C4-2B (cell line): ENCODE measurements at regions not wholly inside any gene's neighbourhood (a gene's known extent, or its start where the extent isn't known, plus 50 kb on each side); places are given as distances from the start of the nearest gene placed in this dataset.

Experiments used
- H3K27ac ChIP-seq: fragments of 450-650 bp; 2 replicates; pipeline ENCODE4 v1.5.1; 2017
- ZFX ChIP-seq: fragments of 450-650 bp; IDR thresholded peaks from 2 replicates; pipeline ENCODE4 v1.6.1; 2017
- TF ChIP-seq, protein P1 (sequence below): fragments of 450-650 bp; conservative IDR thresholded peaks from 2 replicates; pipeline ENCODE4 v1.5.1; 2017; ENCODE audit warnings: mild to moderate bottlenecking

DNA sequence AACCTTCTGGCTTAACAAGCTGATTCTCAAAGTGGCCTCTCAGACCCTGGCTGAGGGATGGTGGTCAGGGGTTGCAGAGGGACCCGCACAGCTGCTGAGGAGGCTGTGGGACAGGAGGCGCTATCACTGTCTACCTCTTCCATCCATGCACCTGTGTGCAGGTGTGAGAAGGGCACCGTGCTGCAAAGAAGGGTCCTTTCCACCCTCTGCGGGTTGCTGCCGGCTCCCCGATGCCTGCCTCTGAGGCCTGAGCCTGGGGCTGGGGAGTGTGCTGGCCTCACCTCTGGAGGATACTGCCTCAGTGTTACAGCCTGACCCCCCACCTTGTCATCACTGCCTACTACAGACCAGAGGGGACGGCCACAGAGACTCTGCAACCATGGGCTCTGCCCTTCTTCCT, 66.1 kb upstream of the B3GAT1 start:
- TF ChIP-seq, protein P1, sequence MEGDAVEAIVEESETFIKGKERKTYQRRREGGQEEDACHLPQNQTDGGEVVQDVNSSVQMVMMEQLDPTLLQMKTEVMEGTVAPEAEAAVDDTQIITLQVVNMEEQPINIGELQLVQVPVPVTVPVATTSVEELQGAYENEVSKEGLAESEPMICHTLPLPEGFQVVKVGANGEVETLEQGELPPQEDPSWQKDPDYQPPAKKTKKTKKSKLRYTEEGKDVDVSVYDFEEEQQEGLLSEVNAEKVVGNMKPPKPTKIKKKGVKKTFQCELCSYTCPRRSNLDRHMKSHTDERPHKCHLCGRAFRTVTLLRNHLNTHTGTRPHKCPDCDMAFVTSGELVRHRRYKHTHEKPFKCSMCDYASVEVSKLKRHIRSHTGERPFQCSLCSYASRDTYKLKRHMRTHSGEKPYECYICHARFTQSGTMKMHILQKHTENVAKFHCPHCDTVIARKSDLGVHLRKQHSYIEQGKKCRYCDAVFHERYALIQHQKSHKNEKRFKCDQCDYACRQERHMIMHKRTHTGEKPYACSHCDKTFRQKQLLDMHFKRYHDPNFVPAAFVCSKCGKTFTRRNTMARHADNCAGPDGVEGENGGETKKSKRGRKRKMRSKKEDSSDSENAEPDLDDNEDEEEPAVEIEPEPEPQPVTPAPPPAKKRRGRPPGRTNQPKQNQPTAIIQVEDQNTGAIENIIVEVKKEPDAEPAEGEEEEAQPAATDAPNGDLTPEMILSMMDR = no peak
- TF ChIP-seq ZFX = no peak

DNA sequence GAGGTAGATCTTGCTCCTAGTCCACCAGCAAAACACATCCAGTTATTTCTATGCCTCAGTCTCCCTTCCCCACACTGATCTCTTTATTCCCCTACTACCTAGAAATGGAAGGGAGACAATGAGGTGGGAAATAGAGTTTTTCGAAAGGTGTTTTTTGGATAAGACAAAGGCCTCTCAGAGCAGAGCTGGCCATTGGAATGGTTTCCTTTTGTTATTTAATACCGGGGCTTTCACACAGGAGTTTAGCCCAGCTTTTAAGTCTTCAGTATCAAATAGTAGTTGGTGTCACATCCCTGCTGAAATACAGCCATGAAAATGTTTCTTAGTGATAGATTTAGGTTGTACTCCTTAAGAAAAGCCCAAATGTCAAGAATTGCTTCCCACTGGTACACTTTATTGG, 65.4 kb upstream of the B3GAT1 start:
- no peak overlapping the region for H3K27ac ChIP-seq
- TF ChIP-seq, protein P1 = no peak
- no peak for TF ChIP-seq ZFX

More for the DNA sequence above, 66.1 kb upstream of the B3GAT1 start:
- no peak overlapping the region for H3K27ac ChIP-seq

GRCh38 chr11:134476435-134477021, 64.5 kb upstream of the B3GAT1 start:
- TF ChIP-seq, protein P1 = no peak
- TF ChIP-seq ZFX = no peak
- no peak overlapping the region for H3K27ac ChIP-seq

GRCh38 chr11:134475951-134476350, 63.9 kb upstream of the B3GAT1 start:
- no peak overlapping the region for H3K27ac ChIP-seq

DNA sequence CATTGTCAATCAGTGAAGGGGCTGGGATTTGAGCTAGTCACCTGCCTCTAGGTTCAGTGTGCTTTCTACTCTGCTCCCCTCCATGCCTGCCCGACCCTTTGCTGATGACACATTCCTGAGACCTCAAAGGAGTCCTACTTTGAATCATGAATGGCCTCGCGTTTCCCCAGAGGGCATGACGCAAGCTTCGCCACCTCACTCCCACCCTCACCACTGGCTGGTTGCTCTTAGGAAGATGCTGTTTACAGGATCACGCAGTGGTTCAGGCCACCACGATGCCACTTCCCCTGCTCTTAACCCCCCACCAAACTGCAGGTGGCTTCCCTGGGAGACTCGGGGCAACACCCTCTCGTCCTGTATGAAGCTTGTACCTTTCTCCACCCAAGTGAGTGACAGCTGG, 62.9 kb upstream of the B3GAT1 start:
- H3K27ac ChIP-seq = no peak overlapping the region
- TF ChIP-seq ZFX = no peak
- TF ChIP-seq, protein P1 = no peak

More at GRCh38 chr11:134475951-134476350, 63.9 kb upstream of the B3GAT1 start:
- no peak for TF ChIP-seq ZFX
- TF ChIP-seq, protein P1 = no peak

- TF ChIP-seq, protein P1 = no peak
- TF ChIP-seq ZFX = no peak
- no peak overlapping the region for H3K27ac ChIP-seq
These were observed 62.2 kb upstream of the B3GAT1 start for GRCh38 chr11:134474070-134474860.

DNA sequence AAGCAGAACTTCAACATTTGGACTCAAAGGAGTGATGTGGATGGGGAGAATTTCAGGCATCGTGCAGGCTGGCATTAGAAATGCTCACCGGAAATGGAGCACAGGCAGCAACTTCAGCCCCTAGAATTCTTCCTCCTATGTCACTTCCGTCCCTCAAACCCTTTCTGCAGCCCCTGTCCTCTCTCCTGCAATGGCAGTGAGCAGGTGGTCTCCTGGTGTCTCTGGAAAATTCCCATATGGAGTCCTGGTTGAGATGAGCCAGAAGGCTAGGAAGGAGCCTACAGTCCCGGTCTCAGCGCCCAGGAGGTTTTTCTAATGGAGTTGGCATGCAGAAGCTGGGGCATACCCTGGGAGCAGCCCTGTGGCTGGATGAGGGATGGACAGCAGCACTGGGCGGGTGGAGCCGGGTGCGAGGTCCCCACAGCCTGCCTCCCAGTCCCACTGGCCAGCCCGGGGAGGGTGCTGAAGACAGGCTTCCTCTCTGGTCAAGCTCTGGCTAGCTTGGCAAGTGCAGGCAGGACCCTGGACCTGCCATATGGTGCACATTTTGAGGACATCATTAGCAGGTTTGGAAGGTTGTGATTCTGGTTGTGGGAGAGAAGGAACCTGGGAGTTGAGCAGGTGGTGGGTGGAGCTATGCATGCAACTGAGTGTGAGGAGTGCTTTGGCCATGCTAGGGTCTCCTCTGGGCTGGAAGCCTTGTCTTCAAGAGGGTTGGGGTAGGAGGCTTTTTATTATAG, 59.8 kb upstream of the B3GAT1 start:
- no peak overlapping the region for H3K27ac ChIP-seq

More for the DNA sequence above, 59.8 kb upstream of the B3GAT1 start:
- TF ChIP-seq, protein P1 = no peak
- no peak for TF ChIP-seq ZFX
